K562 (cell line): ENCODE measurements at regions not wholly inside any gene's neighbourhood (a gene's known extent, or its start where the extent isn't known, plus 50 kb on each side); places are given as distances from the start of the nearest gene placed in this dataset.

ENCODE experiments used
- C11orf30 ChIP-seq: fragments of 450-650 bp; IDR thresholded peaks from 2 replicates; pipeline ENCODE4 v1.6.1; 2016; ENCODE audit warnings: low read depth, mild to moderate bottlenecking
- CEBPG ChIP-seq, 3 experiments: fragments of 200-800 bp in 1 of 3; sonication (Bioruptor generic) in 1 of 3; sonication (generic) in 1 of 3; formaldehyde crosslinking in 1 of 3; IDR thresholded peaks in 2 of 3; conservative IDR thresholded peaks in 1 of 3; 2 replicates each; pipeline versions ENCODE4 v1.6.1 to v1.8.0; 2016 to 2022; ENCODE audit warnings: missing compliant biosample characterization in 2 of 3, missing genetic modification characterization in 2 of 3, mild to moderate bottlenecking in 1 of 3, missing genetic modification reagents in 1 of 3
- CREBBP ChIP-seq: IDR thresholded peaks from one replicate; pipeline ENCODE4 v1.6.1; 2012; ENCODE audit warnings: low read depth, mild to moderate bottlenecking, control low read depth, inconsistent platforms, low read length
- MAFF ChIP-seq: IDR thresholded peaks from 2 replicates; pipeline ENCODE4 v1.6.1; 2012; ENCODE audit warnings: low read length, improper control_type of control experiment
- MAFG ChIP-seq: fragments of 450-650 bp; conservative IDR thresholded peaks from 2 replicates; pipeline ENCODE4 v1.6.1; 2016; ENCODE audit warnings: missing genetic modification characterization, missing compliant biosample characterization
- MAFK ChIP-seq: IDR thresholded peaks from 2 replicates; pipeline ENCODE4 v1.6.1; 2011; ENCODE audit warnings: low read length, improper control_type of control experiment
- TF ChIP-seq, protein P1 (sequence below), 3 experiments: fragments of 200-800 bp in 1 of 3; fragments of 250-450 bp in 1 of 3; fragments of 450-650 bp in 1 of 3; sonication (Bioruptor Pico) in 1 of 3; sonication (Bioruptor generic) in 1 of 3; formaldehyde crosslinking in 1 of 3; IDR thresholded peaks; 2 replicates each; pipeline versions ENCODE4 v1.6.1 to v1.8.0; 2016 to 2022; ENCODE audit warnings: mild to moderate bottlenecking in 2 of 3, missing genetic modification characterization in 2 of 3, missing compliant biosample characterization in 1 of 3, moderate library complexity in 1 of 3
- TF ChIP-seq, protein P2 (sequence below): fragments of 450-650 bp; IDR thresholded peaks from 2 replicates; pipeline ENCODE4 v1.6.1; 2016; ENCODE audit warnings: low read depth

DNA sequence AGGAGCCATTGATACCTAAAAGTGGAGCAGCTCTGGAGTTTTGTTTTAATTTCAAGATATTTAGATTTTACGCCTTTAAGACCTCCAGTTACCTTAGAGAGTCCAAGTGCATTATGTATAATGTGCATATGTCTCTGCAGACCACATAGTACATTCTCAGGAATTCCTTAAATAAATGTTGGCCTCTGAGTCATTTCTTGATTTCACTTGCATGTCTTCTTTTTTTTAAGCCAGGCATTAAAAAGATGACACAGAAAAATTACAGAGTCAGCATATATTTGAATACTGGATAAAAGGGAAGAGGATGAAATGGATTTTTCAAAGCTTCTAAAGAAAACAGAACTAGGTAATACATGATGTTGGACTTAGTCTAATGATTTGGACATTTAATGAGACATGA is 125.2 kb downstream of the TMCO5A start (continued):
- TF ChIP-seq, protein P1, sequence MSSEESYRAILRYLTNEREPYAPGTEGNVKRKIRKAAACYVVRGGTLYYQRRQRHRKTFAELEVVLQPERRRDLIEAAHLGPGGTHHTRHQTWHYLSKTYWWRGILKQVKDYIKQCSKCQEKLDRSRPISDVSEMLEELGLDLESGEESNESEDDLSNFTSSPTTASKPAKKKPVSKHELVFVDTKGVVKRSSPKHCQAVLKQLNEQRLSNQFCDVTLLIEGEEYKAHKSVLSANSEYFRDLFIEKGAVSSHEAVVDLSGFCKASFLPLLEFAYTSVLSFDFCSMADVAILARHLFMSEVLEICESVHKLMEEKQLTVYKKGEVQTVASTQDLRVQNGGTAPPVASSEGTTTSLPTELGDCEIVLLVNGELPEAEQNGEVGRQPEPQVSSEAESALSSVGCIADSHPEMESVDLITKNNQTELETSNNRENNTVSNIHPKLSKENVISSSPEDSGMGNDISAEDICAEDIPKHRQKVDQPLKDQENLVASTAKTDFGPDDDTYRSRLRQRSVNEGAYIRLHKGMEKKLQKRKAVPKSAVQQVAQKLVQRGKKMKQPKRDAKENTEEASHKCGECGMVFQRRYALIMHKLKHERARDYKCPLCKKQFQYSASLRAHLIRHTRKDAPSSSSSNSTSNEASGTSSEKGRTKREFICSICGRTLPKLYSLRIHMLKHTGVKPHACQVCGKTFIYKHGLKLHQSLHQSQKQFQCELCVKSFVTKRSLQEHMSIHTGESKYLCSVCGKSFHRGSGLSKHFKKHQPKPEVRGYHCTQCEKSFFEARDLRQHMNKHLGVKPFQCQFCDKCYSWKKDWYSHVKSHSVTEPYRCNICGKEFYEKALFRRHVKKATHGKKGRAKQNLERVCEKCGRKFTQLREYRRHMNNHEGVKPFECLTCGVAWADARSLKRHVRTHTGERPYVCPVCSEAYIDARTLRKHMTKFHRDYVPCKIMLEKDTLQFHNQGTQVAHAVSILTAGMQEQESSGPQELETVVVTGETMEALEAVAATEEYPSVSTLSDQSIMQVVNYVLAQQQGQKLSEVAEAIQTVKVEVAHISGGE (CRISPR knock-in tag; IDR thresholded peaks at IDR 0.05): no peak
- TF ChIP-seq, protein P2, sequence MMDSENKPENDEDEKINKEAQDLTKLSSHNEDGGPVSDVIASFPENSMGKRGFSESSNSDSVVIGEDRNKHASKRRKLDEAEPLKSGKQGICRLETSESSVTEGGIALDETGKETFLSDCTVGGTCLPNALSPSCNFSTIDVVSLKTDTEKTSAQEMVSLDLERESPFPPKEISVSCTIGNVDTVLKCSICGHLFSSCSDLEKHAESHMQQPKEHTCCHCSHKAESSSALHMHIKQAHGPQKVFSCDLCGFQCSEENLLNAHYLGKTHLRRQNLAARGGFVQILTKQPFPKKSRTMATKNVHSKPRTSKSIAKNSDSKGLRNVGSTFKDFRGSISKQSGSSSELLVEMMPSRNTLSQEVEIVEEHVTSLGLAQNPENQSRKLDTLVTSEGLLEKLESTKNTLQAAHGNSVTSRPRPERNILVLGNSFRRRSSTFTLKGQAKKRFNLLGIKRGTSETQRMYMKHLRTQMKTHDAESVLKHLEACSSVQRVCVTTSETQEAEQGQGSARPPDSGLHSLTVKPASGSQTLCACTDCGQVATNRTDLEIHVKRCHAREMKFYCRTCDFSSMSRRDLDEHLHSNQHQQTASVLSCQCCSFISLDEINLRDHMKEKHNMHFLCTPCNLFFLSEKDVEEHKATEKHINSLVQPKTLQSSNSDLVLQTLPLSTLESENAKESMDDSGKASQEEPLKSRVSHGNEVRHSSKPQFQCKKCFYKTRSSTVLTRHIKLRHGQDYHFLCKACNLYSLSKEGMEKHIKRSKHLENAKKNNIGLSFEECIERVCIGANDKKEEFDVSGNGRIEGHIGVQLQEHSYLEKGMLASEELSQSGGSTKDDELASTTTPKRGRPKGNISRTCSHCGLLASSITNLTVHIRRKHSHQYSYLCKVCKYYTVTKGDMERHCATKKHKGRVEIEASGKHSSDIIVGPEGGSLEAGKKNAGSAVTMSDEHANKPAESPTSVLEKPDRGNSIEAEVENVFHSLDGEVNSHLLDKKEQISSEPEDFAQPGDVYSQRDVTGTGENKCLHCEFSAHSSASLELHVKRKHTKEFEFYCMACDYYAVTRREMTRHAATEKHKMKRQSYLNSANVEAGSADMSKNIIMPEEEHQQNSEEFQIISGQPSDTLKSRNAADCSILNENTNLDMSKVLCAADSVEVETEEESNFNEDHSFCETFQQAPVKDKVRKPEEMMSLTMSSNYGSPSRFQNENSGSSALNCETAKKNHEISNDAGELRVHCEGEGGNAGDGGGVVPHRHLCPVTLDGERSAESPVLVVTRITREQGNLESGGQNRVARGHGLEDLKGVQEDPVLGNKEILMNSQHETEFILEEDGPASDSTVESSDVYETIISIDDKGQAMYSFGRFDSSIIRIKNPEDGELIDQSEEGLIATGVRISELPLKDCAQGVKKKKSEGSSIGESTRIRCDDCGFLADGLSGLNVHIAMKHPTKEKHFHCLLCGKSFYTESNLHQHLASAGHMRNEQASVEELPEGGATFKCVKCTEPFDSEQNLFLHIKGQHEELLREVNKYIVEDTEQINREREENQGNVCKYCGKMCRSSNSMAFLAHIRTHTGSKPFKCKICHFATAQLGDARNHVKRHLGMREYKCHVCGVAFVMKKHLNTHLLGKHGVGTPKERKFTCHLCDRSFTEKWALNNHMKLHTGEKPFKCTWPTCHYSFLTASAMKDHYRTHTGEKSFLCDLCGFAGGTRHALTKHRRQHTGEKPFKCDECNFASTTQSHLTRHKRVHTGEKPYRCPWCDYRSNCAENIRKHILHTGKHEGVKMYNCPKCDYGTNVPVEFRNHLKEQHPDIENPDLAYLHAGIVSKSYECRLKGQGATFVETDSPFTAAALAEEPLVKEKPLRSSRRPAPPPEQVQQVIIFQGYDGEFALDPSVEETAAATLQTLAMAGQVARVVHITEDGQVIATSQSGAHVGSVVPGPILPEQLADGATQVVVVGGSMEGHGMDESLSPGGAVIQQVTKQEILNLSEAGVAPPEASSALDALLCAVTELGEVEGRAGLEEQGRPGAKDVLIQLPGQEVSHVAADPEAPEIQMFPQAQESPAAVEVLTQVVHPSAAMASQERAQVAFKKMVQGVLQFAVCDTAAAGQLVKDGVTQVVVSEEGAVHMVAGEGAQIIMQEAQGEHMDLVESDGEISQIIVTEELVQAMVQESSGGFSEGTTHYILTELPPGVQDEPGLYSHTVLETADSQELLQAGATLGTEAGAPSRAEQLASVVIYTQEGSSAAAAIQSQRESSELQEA: no peak
- peak; percentile 82 for TF ChIP-seq MAFG (tag)
- TF ChIP-seq CREBBP: no peak
- TF ChIP-seq MAFK: peak; percentile 78
- no peak for TF ChIP-seq CEBPG (CRISPR knock-in tag; IDR thresholded peaks at IDR 0.05)
- no peak for TF ChIP-seq CEBPG (tag; conservative IDR thresholded peaks at IDR 0.05 in 1 of 2, IDR thresholded peaks at IDR 0.05 in 1 of 2)
- peak; percentile 82 for TF ChIP-seq MAFF
- TF ChIP-seq C11orf30: peak; percentile 79
- TF ChIP-seq, all 486 proteins: peak for 5
